Keratinocyte (primary cell): ENCODE measurements at regions not wholly inside any gene's neighbourhood (a gene's known extent, or its start where the extent isn't known, plus 50 kb on each side); places are given as distances from the start of the nearest gene placed in this dataset.

ENCODE experiments used
- CTCF ChIP-seq, 3 experiments: IDR thresholded peaks in 1 of 3; conservative IDR thresholded peaks in 1 of 3; optimal IDR thresholded peaks in 1 of 3; 2 replicates in 2 of 3; 3 replicates in 1 of 3; pipeline versions ENCODE3 to v1.5.1; 2011; ENCODE audit warnings: low read length in 3 of 3, mild to moderate bottlenecking in 3 of 3, moderate library complexity in 2 of 3, control low read depth in 1 of 3, inconsistent platforms in 1 of 3; ENCODE audit not compliant: insufficient read depth in 2 of 3; ENCODE audit errors: extremely low read depth in 1 of 3
- EZH2 ChIP-seq: IDR thresholded peaks from one replicate; pipeline ENCODE4 v1.6.1; 2012; ENCODE audit warnings: inconsistent platforms, mild to moderate bottlenecking, low read length, moderate library complexity

GRCh38 chr13:109870274-109870673 lies 83.9 kb upstream of the IRS2 start:
- TF ChIP-seq CTCF (optimal IDR thresholded peaks at IDR 0.05 in 1 of 3, IDR thresholded peaks at IDR 0.05 in 1 of 3, conservative IDR thresholded peaks at IDR 0.05 in 1 of 3; ENCODE audit: extremely low read depth in 1 of 3, insufficient read depth in 2 of 3, low read length in 3 of 3) (no peak), EZH2 (no peak)
